ENCODE measurements at regions not wholly inside any gene's neighbourhood (a gene's known extent, or its start where the extent isn't known, plus 50 kb on each side); places are given as distances from the start of the nearest gene placed in this dataset.

DNA sequence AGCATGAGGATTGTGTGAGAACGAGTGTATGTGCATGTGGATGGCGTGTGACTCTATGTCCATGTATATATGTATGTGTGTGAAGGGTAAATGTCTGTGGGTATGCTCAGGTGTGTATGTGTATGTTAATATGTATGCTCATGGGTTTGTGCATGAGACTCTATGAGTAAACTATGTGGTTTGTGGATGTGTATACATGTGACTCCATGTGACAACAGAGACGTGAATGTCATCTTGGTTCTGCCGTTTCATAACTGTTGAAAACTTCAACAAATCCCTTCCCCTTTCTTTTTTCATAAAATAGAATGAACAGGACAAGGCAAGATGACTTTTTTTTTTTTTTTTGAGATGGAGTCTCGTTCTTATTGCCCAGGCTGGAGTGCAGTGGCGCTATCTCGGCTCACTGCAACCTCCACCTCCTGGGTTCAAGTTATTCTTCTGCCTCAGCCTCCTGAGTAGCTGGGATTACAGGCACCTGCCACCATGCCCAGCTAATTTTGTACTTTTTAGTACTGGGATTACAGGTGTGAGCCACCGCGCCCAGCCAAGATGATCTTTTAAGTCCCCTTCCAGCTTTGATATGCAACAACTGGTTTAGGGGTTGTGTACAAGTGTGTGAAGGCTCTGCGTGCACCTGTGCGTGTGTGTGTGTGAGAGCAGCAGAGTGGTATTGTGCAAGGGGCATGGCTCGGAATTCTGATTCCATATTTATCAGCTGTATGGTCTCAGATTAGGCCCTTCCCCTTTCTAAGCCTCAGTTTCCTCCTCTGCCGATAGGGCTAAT, 106.3 kb downstream of the EBNA1BP2 start:
- no peak for DNase-seq (ENCODE audit: low spot score)
- H3K4me3 ChIP-seq = no peak overlapping the region
- TF ChIP-seq CTCF (IDR thresholded peaks at IDR 0.05) = no peak
- no peak overlapping the region for H3K27ac ChIP-seq

DNA sequence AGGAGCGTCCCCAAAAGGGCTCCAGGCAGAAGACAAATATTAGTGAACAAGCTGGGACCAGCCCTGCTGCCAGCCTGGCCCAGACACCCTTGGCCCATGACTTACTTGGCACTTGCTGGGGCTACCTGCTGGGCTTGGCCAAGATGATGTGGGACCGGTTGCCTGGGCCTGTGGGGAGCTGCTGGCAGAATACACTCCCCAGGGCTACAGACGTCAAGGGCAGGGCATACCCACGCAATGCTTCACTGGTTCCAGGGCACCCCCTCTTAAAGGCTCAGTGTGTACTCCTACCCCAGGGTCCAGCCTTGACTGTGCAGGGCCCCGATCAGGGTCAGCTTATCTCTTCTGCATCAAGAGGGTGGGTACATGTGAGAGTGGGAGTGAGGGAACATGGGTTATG, 106.5 kb upstream of the SLC2A1 start:
- DNase-seq (ENCODE audit: low spot score) = no peak
- no peak overlapping the region for H3K4me3 ChIP-seq
- TF ChIP-seq CTCF (IDR thresholded peaks at IDR 0.05) = no peak
- H3K27ac ChIP-seq = no peak overlapping the region

- DNase-seq (ENCODE audit: low spot score) = no peak
- no peak overlapping the region for H3K4me3 ChIP-seq
- no peak overlapping the region for H3K27ac ChIP-seq
- no peak for TF ChIP-seq CTCF (IDR thresholded peaks at IDR 0.05)
These were observed 104.9 kb upstream of the SLC2A1 start for GRCh38 chr1:43063394-43064219.

GRCh38 chr1:43062527-43063095, 103.9 kb upstream of the SLC2A1 start:
- no peak for DNase-seq (ENCODE audit: low spot score)
- no peak for TF ChIP-seq CTCF (IDR thresholded peaks at IDR 0.05)
- H3K27ac ChIP-seq = no peak overlapping the region

GRCh38 chr1:43061757-43062156, 103.1 kb upstream of the SLC2A1 start:
- no peak overlapping the region for H3K4me3 ChIP-seq
- TF ChIP-seq CTCF (IDR thresholded peaks at IDR 0.05) = no peak
- no peak for DNase-seq (ENCODE audit: low spot score)
- H3K27ac ChIP-seq = no peak overlapping the region

More at GRCh38 chr1:43062527-43063095, 103.9 kb upstream of the SLC2A1 start:
- no peak overlapping the region for H3K4me3 ChIP-seq

DNA sequence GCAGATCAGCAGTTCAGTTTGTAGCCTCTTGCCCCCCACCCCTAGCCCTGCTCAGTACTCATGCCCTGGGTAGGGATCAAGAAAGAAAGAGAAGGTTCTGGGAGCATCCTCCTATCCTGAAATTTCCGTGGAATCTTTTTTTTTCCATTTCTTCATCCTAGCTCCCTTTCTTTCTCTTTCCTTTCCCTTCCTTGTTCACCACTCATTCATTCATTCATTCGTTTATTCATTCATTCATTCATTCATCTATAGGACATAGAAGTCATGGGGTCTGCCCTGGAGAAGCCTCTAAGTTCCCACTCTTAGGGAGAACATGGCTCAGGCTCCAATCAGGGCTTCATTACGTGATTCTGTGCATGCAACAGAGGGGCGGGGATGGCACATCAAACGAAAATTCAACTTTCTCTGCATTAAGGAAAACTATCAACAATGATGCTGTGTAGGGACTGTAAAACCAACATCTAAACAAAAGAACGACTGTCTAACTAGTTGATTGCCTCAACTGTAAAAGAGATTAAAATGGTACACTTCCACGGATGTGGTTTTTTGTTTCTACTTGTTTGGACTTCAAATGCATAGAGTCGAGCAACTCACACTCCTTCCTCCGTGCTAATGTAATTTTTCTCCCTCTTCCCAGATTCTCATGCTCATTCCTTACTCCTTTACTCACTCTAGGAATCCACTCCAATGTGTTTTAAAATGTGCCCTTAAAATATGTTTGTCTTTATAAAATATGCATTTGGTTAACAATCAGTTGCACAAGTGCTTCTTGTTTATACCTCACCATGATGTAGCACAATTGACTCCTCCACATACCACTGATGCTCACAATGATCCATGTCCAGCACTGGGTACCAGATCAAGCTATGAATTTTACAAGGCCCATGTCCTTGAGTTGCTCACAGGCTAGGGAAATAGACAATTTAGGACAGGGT, 101.2 kb upstream of the SLC2A1 start:
- no peak overlapping the region for H3K27ac ChIP-seq
- DNase-seq (ENCODE audit: low spot score) = no peak
- no peak overlapping the region for H3K4me3 ChIP-seq
- no peak for TF ChIP-seq CTCF (IDR thresholded peaks at IDR 0.05)
